Small intestine (tissue), 7 donors: ENCODE measurements at regions not wholly inside any gene's neighbourhood (a gene's known extent, or its start where the extent isn't known, plus 50 kb on each side); places are given as distances from the start of the nearest gene placed in this dataset.

Experiments used
- DNase-seq, 2 donors: peaks; one replicate each; pipeline versions ENCODE4 v3.0.0 to v3.0.0-alpha.2; 2013
- FAIRE-seq: peaks from 2 replicates; lab custom pipeline; 2012; peaks lifted over from hg19 to GRCh38; lab: Jason Lieb, UNC
- H3K27ac ChIP-seq, 3 donors: one replicate each; pipeline ENCODE4 v1.5.1; 2013; ENCODE audit warnings: low read length in 2 of 3, mild to moderate bottlenecking in 2 of 3, control low read depth in 1 of 3, inconsistent platforms in 1 of 3, low read depth in 1 of 3, moderate library complexity in 1 of 3
- H3K27me3 ChIP-seq, 3 donors: one replicate each; pipeline ENCODE4 v1.6.1; 2013; ENCODE audit warnings: low read length in 3 of 3, inconsistent platforms in 1 of 3; ENCODE audit not compliant: control insufficient read depth in 3 of 3, insufficient read depth in 3 of 3
- H3K36me3 ChIP-seq, 3 donors: one replicate each; pipeline ENCODE4 v1.6.1; 2013; ENCODE audit warnings: low read length in 3 of 3, inconsistent platforms in 1 of 3, low read depth in 1 of 3, mild to moderate bottlenecking in 1 of 3, moderate library complexity in 1 of 3; ENCODE audit not compliant: control insufficient read depth in 3 of 3, insufficient read depth in 2 of 3
- H3K4me1 ChIP-seq, 3 donors: one replicate each; pipeline ENCODE4 v1.6.1; 2013; ENCODE audit warnings: low read length in 2 of 3, inconsistent platforms in 1 of 3, low read depth in 1 of 3, mild to moderate bottlenecking in 1 of 3, moderate library complexity in 1 of 3; ENCODE audit not compliant: control insufficient read depth in 3 of 3, insufficient read depth in 2 of 3
- H3K4me3 ChIP-seq, 3 donors: one replicate each; pipeline ENCODE4 v1.5.1; 2013; ENCODE audit warnings: low read length in 3 of 3, control low read depth in 1 of 3, inconsistent platforms in 1 of 3, low read depth in 1 of 3, mild to moderate bottlenecking in 1 of 3, moderate library complexity in 1 of 3
- H3K9me3 ChIP-seq, 2 donors: one replicate each; pipeline ENCODE4 v1.6.1; 2013; ENCODE audit warnings: low read depth in 1 of 2, low read length in 1 of 2; ENCODE audit not compliant: control insufficient read depth in 2 of 2, insufficient read depth in 1 of 2
- WGBS, 3 donors: extraction: QIAGEN DNeasy Blood & Tissue Kit; methylation state at CpG; one replicate each; pipeline ENCODE4 v1.1.7; 2013; 5-methylcytosine and 5-hydroxymethylcytosine counted together
- donor health status: healthy with polysubstance abuse.
- donor health status: control.
- donor health status: control.
- donor health status: Bipolar disorder and iron deficiency.
- donor health status: healthy.

- FAIRE-seq = no peak
- Histone ChIP-seq H3K9me3 (no peaks in the 10 kb centered on the region), H3K36me3 (no peaks in the 10 kb centered on the region), H3K27ac (no peak overlapping the region), H3K27me3 (no peaks in the 10 kb centered on the region), H3K4me1 (no peaks in the 10 kb centered on the region), H3K4me3 (no peak overlapping the region)
- WGBS, 3 donors = 33 to 59% (median 45%) methylated on average over 1 of the region's 1 CpG
- DNase-seq = no peak
Observed at GRCh38 chr18:42392416-42392815, 437.4 kb downstream of the PIK3C3 start.

DNA sequence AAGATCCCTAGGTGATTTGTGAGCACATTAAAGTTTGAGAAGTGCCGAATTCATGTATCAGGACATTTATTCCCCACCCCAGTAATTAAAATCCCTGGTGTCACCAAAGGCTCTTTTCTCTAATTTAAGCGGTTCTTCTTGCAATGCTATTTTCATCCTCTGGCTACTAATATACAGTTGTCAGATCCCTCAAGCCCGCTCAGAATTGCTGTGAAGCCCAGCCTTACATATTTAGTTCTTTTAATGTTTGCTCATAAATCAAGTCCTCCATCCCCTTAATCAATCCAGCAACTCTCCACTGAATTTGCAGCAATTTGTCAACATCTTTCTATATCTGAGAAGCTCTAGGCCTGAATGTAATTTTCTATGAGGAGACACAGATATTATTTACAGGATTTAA is 437.9 kb downstream of the PIK3C3 start:
- Histone ChIP-seq H3K9me3 (no peaks in the 10 kb centered on the region), H3K27ac (no peak overlapping the region), H3K4me1 (no peaks in the 10 kb centered on the region), H3K27me3 (no peaks in the 10 kb centered on the region), H3K4me3 (no peak overlapping the region), H3K36me3 (no peaks in the 10 kb centered on the region)
- FAIRE-seq (no peak), DNase-seq (no peak)
- 73 to 82% (median 78%) methylated on average over 3 of the region's 3 CpGs for whole genome bisulfite sequencing, 3 donors

- no peak overlapping the region for H3K27ac ChIP-seq
- no peaks in the 10 kb centered on the region for H3K4me1 ChIP-seq
- no peak for FAIRE-seq
- no peaks in the 10 kb centered on the region for H3K36me3 ChIP-seq
- no peaks in the 10 kb centered on the region for H3K27me3 ChIP-seq
- H3K9me3 ChIP-seq = no peaks in the 10 kb centered on the region
- no peak for DNase-seq
- no peak overlapping the region for H3K4me3 ChIP-seq
Observed at GRCh38 chr18:42394238-42394637, 439.2 kb downstream of the PIK3C3 start.

- no peaks in the 10 kb centered on the region for H3K4me1 ChIP-seq
- no peaks in the 10 kb centered on the region for H3K27me3 ChIP-seq
- H3K4me3 ChIP-seq = no peak overlapping the region
- DNase-seq (no peak), FAIRE-seq (no peak)
- no peaks in the 10 kb centered on the region for H3K9me3 ChIP-seq
- no peak overlapping the region for H3K27ac ChIP-seq
- H3K36me3 ChIP-seq = no peaks in the 10 kb centered on the region
- 77 to 88% (median 81%) methylated on average over 4 of the region's 4 CpGs for WGBS, 3 donors
Observed at GRCh38 chr18:42401131-42401673, 446.2 kb downstream of the PIK3C3 start.

DNA sequence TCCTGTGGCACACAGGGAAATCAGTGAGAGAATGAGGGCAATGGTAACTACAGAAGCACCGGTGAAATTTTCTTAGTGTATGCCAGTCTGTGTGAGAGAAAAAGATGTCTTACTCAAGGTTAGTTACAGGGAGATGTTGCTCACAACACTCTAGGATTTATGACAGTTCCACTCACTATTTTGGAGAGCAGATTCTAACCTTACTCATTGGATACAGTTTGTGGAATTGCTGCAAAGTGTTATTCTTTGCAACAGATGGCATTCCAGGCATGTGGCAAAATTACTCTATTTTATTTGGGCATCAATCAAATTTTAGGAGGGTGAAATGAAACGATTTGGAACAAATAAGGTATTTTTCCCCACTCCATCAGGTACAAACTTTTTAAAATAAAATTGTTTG is 449.1 kb downstream of the PIK3C3 start:
- peaks cover 0 to 8% of the 10 kb centered on the region in 2 donors for H3K9me3 ChIP-seq
- H3K27me3 ChIP-seq = no peaks in the 10 kb centered on the region
- FAIRE-seq = no peak
- no peak for DNase-seq
- H3K4me3 ChIP-seq = no peak overlapping the region
- 57 to 77% (median 59%) methylated on average over 2 of the region's 2 CpGs for WGBS, 3 donors
- no peaks in the 10 kb centered on the region for H3K4me1 ChIP-seq
- H3K36me3 ChIP-seq = no peaks in the 10 kb centered on the region
- no peak overlapping the region for H3K27ac ChIP-seq

- 73 to 83% (median 80%) methylated on average over 5 of the region's 5 CpGs for WGBS, 3 donors
- no peak for FAIRE-seq
- H3K4me3 ChIP-seq = no peak overlapping the region
Observed at GRCh38 chr18:42409005-42409404, 454.0 kb downstream of the PIK3C3 start.

GRCh38 chr18:42412281-42412680 is 457.2 kb downstream of the PIK3C3 start:
- Histone ChIP-seq H3K9me3 (peaks cover 0 to 9% of the 10 kb centered on the region in 2 donors), H3K27ac (no peak overlapping the region), H3K27me3 (no peaks in the 10 kb centered on the region), H3K36me3 (no peaks in the 10 kb centered on the region), H3K4me1 (no peaks in the 10 kb centered on the region), H3K4me3 (no peak overlapping the region)
- 61 to 73% (median 67%) methylated on average over 2 of the region's 2 CpGs for WGBS, 3 donors
- DNase-seq (no peak), FAIRE-seq (no peak)

More at GRCh38 chr18:42409005-42409404, 454.0 kb downstream of the PIK3C3 start:
- H3K27ac ChIP-seq = no peak overlapping the region
- no peak for DNase-seq
- H3K27me3 ChIP-seq = no peaks in the 10 kb centered on the region
- no peaks in the 10 kb centered on the region for H3K36me3 ChIP-seq
- H3K4me1 ChIP-seq = no peaks in the 10 kb centered on the region
- H3K9me3 ChIP-seq = peaks cover 0 to 9% of the 10 kb centered on the region in 2 donors

GRCh38 chr18:42412896-42413295 is 457.9 kb downstream of the PIK3C3 start:
- H3K4me1 ChIP-seq = no peaks in the 10 kb centered on the region
- FAIRE-seq = no peak
- H3K9me3 ChIP-seq = peaks cover 0 to 9% of the 10 kb centered on the region in 2 donors
- no peaks in the 10 kb centered on the region for H3K36me3 ChIP-seq
- 88 to 93% (median 92%) methylated on average over 2 of the region's 2 CpGs for WGBS, 3 donors
- H3K27me3 ChIP-seq = no peaks in the 10 kb centered on the region
- H3K4me3 ChIP-seq = no peak overlapping the region
- H3K27ac ChIP-seq = no peak overlapping the region
- no peak for DNase-seq

GRCh38 chr18:42413870-42414269 is 458.8 kb downstream of the PIK3C3 start:
- Histone ChIP-seq H3K9me3 (peaks cover 0 to 4% of the 10 kb centered on the region in 2 donors), H3K4me1 (no peaks in the 10 kb centered on the region), H3K4me3 (no peak overlapping the region), H3K27ac (no peak overlapping the region), H3K36me3 (no peaks in the 10 kb centered on the region), H3K27me3 (no peaks in the 10 kb centered on the region)
- FAIRE-seq (no peak), DNase-seq (no peak)
- WGBS, 3 donors = 60 to 76% (median 67%) methylated on average over 1 of the region's 1 CpG
